ENCODE measurements at regions not wholly inside any gene's neighbourhood (a gene's known extent, or its start where the extent isn't known, plus 50 kb on each side); places are given as distances from the start of the nearest gene placed in this dataset.

DNA sequence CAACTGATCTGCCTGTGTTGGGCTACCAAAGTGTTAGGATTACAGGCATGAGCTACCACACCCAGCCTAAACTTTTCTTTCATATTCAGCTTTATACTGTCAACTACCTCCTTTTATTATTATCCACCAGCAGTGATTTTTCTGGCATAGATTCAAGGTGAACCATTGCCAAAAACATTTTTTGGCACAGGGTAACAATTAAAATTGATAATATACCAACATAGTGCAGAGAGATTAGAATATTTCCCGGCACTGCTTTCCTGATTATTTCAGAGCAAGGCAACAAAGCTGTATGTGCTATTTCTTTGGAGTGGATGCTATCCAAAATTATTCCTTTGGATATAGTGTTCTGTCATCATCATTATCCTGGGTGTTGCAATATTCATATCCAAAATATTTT lies 781.6 kb upstream of the SOX9 start:
- TF ChIP-seq, protein P1, sequence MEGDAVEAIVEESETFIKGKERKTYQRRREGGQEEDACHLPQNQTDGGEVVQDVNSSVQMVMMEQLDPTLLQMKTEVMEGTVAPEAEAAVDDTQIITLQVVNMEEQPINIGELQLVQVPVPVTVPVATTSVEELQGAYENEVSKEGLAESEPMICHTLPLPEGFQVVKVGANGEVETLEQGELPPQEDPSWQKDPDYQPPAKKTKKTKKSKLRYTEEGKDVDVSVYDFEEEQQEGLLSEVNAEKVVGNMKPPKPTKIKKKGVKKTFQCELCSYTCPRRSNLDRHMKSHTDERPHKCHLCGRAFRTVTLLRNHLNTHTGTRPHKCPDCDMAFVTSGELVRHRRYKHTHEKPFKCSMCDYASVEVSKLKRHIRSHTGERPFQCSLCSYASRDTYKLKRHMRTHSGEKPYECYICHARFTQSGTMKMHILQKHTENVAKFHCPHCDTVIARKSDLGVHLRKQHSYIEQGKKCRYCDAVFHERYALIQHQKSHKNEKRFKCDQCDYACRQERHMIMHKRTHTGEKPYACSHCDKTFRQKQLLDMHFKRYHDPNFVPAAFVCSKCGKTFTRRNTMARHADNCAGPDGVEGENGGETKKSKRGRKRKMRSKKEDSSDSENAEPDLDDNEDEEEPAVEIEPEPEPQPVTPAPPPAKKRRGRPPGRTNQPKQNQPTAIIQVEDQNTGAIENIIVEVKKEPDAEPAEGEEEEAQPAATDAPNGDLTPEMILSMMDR (IDR thresholded peaks at IDR 0.05; ENCODE audit: low read depth, low read length, missing control alignments) = no peak
- in situ Hi-C loops (cut with HindIII; ENCODE audit: low sequenced_read_pairs) = no loop called here
- DNase-seq (ENCODE audit: low read depth) = no peak
- no peak overlapping the region for H3K4me3 ChIP-seq (ENCODE audit: low read depth, low read length)

DNA sequence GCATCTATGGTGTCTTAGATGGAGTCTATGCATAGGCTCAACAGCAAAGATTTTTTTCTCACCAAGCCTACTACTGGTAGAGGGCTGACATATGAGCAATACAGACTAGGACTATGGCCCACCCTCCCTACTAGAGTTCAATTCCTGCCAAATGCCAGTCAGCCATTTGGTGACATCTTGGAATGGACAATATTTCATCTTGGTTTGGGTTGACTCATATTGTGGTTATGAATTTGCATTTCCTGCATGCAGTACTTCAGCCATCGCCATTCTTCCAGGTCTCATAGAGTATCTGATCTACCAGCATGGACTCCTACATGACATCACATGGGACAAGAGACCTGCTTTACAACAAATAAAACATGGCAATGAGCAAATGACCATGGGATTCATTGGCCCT lies 778.1 kb upstream of the SOX9 start:
- DNase-seq (ENCODE audit: low read depth) = no peak
- in situ Hi-C loops (cut with HindIII; ENCODE audit: low sequenced_read_pairs) = no loop called here
- no peak overlapping the region for H3K4me3 ChIP-seq (ENCODE audit: low read depth, low read length)
- TF ChIP-seq, protein P1 (IDR thresholded peaks at IDR 0.05; ENCODE audit: low read depth, low read length, missing control alignments) = no peak

DNA sequence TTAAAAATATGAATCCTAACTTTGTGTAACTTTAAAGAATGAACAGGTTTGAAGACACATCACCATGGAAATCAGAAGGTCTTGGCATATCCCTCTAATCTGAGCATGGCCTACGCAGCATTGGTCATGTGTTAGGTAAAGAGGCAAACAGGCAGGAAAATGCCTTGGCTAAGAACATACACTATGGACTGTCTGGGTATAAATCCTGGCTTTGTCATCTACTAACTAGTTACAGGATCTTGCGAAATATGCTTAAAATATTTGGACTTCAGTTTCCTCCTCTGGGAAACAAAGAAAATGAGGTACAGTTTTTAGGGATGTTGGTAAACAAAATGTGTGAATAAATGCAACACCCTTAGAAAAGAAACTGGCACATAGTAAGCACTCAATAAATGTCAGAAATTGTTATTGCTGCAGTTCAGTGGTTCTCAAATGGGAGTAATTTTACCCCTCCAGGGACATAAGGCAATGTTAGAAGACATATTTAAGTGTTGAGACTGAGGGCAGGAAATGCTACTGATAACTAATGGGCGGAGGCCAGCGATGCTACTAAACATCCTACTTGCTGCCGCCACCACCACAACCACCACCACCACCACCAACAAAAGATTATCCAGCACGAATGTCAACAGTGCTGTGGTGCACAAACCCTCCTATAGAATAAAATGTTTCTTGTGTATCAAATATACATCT lies 770.8 kb upstream of the SOX9 start:
- no peak for DNase-seq (ENCODE audit: low read depth)
- TF ChIP-seq, protein P1 (IDR thresholded peaks at IDR 0.05; ENCODE audit: low read depth, low read length, missing control alignments) = no peak
- no peak overlapping the region for H3K4me3 ChIP-seq (ENCODE audit: low read depth, low read length)
- in situ Hi-C loops (cut with HindIII; ENCODE audit: low sequenced_read_pairs) = no loop called here

DNA sequence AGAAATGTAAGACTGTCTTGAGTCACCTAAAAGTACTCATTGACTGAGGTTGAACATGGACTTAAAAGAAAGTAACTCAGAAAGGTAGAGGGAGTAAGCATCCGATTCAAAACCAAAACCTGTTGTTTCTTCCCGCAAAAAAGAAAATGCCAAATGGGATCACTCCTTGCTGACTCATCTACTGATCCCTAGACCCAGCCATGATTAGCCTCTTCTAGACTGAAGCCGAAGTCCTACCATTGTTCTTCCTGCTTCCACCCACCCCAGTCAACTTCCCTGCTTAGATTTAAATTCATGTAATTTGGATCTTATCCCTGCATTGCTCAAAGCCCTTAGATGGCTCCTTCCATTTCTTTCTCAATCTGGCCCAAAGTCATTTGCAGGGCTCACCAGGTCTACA lies 760.5 kb upstream of the SOX9 start:
- no peak overlapping the region for H3K4me3 ChIP-seq (ENCODE audit: low read depth, low read length)
- in situ Hi-C loops (cut with HindIII; ENCODE audit: low sequenced_read_pairs) = no loop called here
- DNase-seq (ENCODE audit: low read depth) = no peak
- TF ChIP-seq, protein P1 (IDR thresholded peaks at IDR 0.05; ENCODE audit: low read depth, low read length, missing control alignments) = no peak

DNA sequence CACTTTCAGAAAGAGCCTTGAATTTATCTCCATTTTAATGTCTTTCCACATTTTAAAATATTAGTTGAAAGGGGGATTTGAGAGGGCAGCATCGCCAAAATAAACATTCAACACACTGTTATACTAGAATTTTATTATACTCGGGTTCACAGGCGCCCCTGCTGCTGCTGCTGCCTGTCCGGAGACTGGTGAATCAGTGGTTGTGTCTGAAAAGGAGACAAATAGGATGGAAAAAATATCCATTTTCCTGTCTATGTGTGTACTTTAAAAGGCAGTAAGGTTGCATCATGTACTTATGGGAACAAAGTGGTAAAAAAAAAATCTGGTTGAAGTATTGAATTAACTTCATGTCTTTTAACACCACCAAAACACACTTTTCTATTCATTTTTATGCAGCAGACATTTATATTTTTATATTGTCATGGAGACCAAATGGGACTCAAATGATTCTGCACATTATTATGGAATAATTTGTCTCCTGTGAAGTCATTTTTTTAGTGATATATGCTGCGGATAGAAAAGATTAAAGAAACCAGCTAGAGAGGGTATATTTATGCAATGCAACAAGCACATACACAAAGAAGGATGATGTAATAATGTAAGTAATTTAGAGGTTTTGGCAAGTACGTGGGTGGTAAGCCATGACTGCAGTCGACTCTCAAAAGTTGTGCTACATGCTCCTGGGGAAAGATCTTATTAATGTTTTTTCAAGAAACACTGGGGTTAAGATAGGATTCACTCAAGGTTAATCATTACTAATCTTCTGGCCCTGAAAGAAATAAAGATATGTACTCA lies 759.0 kb upstream of the SOX9 start:
- in situ Hi-C loops (cut with HindIII; ENCODE audit: low sequenced_read_pairs) = no loop called here
- TF ChIP-seq, protein P1 (IDR thresholded peaks at IDR 0.05; ENCODE audit: low read depth, low read length, missing control alignments) = no peak
- H3K4me3 ChIP-seq (ENCODE audit: low read depth, low read length) = no peak overlapping the region
- DNase-seq (ENCODE audit: low read depth) = peak; percentile 5

DNA sequence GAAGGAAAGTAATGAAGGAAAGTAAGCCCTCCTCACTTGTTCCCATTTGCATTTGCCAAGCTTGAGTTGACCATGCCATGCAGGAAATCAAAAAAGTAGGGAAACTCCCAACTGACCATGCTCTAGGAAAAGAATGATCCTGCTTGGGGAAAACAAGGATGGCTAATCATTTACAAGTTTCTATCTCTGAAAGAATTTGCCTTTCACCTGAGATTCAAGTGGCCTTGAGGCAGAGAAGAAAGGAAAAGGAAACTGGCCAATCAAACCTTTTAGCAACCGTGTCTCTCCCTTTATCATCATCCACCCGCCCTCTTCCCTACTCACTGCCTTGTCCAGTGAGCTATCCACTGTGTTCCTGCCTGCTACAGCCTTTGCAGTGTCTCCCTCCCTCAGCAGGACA lies 757.2 kb upstream of the SOX9 start:
- TF ChIP-seq, protein P1 (IDR thresholded peaks at IDR 0.05; ENCODE audit: low read depth, low read length, missing control alignments) = no peak
- DNase-seq (ENCODE audit: low read depth) = no peak
- no peak overlapping the region for H3K4me3 ChIP-seq (ENCODE audit: low read depth, low read length)
- in situ Hi-C loops (cut with HindIII; ENCODE audit: low sequenced_read_pairs) = no loop called here

Measured in astrocyte of the cerebellum (primary cell).